HepG2 (cell line): ENCODE measurements at regions not wholly inside any gene's neighbourhood (a gene's known extent, or its start where the extent isn't known, plus 50 kb on each side); places are given as distances from the start of the nearest gene placed in this dataset.

Experiments
- ATAC-seq: fragments of 200-7000 bp; cut with Tn5 transposase; 3 replicates; pipeline ENCODE4 v1.9.1; 2020; ENCODE audit warnings: mild to moderate bottlenecking, moderate library complexity
- BruUV-seq: library from RNA; stranded (reverse); fragments of 400-500 nt; replicated peaks from 2 replicates; lab custom pipeline; 2021; lab: Mats Ljungman, UMichigan
- CTCF ChIA-PET: fragments of 300-600 bp; formaldehyde crosslinking; extraction: SDS; loops from one replicate; lab custom pipeline; 2021; ENCODE audit warnings: low total read pairs, inconsistent platforms, low intra/inter-chr PET ratio; lab: Yijun Ruan, JAX
- POLR2A ChIA-PET: fragments of 350-600 bp; sonication (Branson Sonifier 250); formaldehyde crosslinking; loops from one replicate; lab custom pipeline; 2020; ENCODE audit warnings: antibody characterized with exemption, inconsistent platforms; lab: Yijun Ruan, JAX
- DNase-seq: peaks from one replicate; pipeline ENCODE4 v3.0.0-alpha.2; 2015; ENCODE audit warnings: low spot score
- FAIRE-seq: peaks from 3 replicates; lab custom pipeline; 2011; peaks lifted over from hg19 to GRCh38; lab: Jason Lieb, UNC
- H2AFZ ChIP-seq: one replicate; pipeline ENCODE4 v1.6.1; 2011; ENCODE audit warnings: low read length, inconsistent platforms
- H3K27ac ChIP-seq: fragments of 300-600 bp; 3 replicates; pipeline ENCODE4 v1.8.0; 2011; ENCODE audit warnings: mixed run types, mild to moderate bottlenecking, mixed read lengths, low read length, inconsistent platforms; ENCODE audit not compliant: insufficient read depth; ENCODE audit errors: extremely low read length
- H3K27me3 ChIP-seq, 2 experiments: fragments of 200-600 bp in 1 of 2; 2 replicates in 1 of 2; 3 replicates in 1 of 2; pipeline versions ENCODE4 v1.6.0 to v1.8.0; 2011; ENCODE audit warnings: low read length in 2 of 2, mild to moderate bottlenecking in 2 of 2, moderate library complexity in 2 of 2, inconsistent platforms in 1 of 2; ENCODE audit not compliant: insufficient read depth in 2 of 2, control insufficient read depth in 1 of 2
- H3K36me3 ChIP-seq, 2 experiments: fragments of 200-600 bp in 1 of 2; replicated peaks in 1 of 2; 2 replicates in 1 of 2; 3 replicates in 1 of 2; pipeline versions ENCODE4 v1.5.1 to v1.8.0; 2011; ENCODE audit warnings: low read length in 2 of 2, inconsistent platforms in 1 of 2; ENCODE audit not compliant: insufficient read depth in 2 of 2, control insufficient read depth in 1 of 2
- H3K4me1 ChIP-seq: 2 replicates; pipeline ENCODE4 v1.5.1; 2012; ENCODE audit warnings: low read length, inconsistent platforms; ENCODE audit not compliant: insufficient read depth
- H3K4me2 ChIP-seq: 2 replicates; pipeline ENCODE4 v1.6.0; 2011; ENCODE audit warnings: low read depth, low read length, inconsistent platforms
- H3K4me3 ChIP-seq, 3 experiments: fragments of 200-600 bp in 1 of 3; sonication (generic), shearing (Covaris generic) in 1 of 3; replicated peaks in 1 of 3; 2 replicates each; pipeline ENCODE4 v1.5.1; 2011 to 2016; ENCODE audit warnings: low read length in 3 of 3, inconsistent platforms in 2 of 3, low read depth in 2 of 3, mild to moderate bottlenecking in 2 of 3, control low read depth in 1 of 3, mixed read lengths in 1 of 3; ENCODE audit not compliant: insufficient read depth in 1 of 3
- H3K79me2 ChIP-seq: one replicate; pipeline ENCODE4 v1.6.1; 2011; ENCODE audit warnings: low read length, inconsistent platforms; ENCODE audit not compliant: insufficient read depth
- H3K9ac ChIP-seq: 2 replicates; pipeline ENCODE4 v1.6.0; 2011; ENCODE audit warnings: mild to moderate bottlenecking, low read depth, low read length, inconsistent platforms; ENCODE audit not compliant: insufficient read depth
- H3K9me3 ChIP-seq: 2 replicates; pipeline ENCODE4 v1.5.1; 2012; ENCODE audit warnings: mild to moderate bottlenecking, low read length
- H4K20me1 ChIP-seq: 2 replicates; pipeline ENCODE4 v1.6.0; 2011; ENCODE audit warnings: inconsistent platforms, mild to moderate bottlenecking, low read length, moderate library complexity; ENCODE audit not compliant: insufficient read depth
- KLF6 ChIP-seq: IDR thresholded peaks from 2 replicates; pipeline ENCODE4 v1.8.0; 2016; ENCODE audit warnings: missing biosample characterization, missing genetic modification reagents
- MBD4 ChIP-seq: IDR thresholded peaks from 2 replicates; pipeline ENCODE4 v1.6.1; 2012; ENCODE audit warnings: low read length, inconsistent platforms, borderline replicate concordance
- NFYB ChIP-seq: sonication (generic); formaldehyde crosslinking; IDR thresholded peaks from 2 replicates; pipeline ENCODE4 v1.4.0; 2020; ENCODE audit warnings: missing genetic modification reagents
- PRMT3 ChIP-seq: sonication (generic); formaldehyde crosslinking; IDR thresholded peaks from 2 replicates; pipeline ENCODE4 v1.8.1; 2022; ENCODE audit warnings: low read depth, mild to moderate bottlenecking, moderate library complexity, missing genetic modification reagents, borderline replicate concordance
- SRF ChIP-seq: IDR thresholded peaks from 2 replicates; pipeline ENCODE4 v1.6.1; 2011; ENCODE audit warnings: mild to moderate bottlenecking, low read depth, low read length, moderate library complexity
- ZNF121 ChIP-seq: sonication (generic); formaldehyde crosslinking; IDR thresholded peaks from 2 replicates; pipeline ENCODE4 v1.5.0; 2020; ENCODE audit warnings: mild to moderate bottlenecking, missing genetic modification reagents
- ZNF337 ChIP-seq: sonication (generic); formaldehyde crosslinking; IDR thresholded peaks from 2 replicates; pipeline ENCODE4 v1.5.1; 2020; ENCODE audit warnings: missing genetic modification reagents, low read depth, mild to moderate bottlenecking, borderline replicate concordance
- ZNF501 ChIP-seq: sonication (generic); formaldehyde crosslinking; IDR thresholded peaks from 2 replicates; pipeline ENCODE4 v1.5.1; 2020; ENCODE audit warnings: mild to moderate bottlenecking, moderate library complexity, missing genetic modification reagents
- ZNF766 ChIP-seq: sonication (generic); formaldehyde crosslinking; IDR thresholded peaks from 2 replicates; pipeline ENCODE4 v1.5.0; 2020; ENCODE audit warnings: missing genetic modification reagents, borderline replicate concordance
- WGBS: methylation state at CpG from one replicate; pipeline ENCODE4 v1.1.6; 2017; ENCODE audit warnings: low lambda C conversion rate; 5-methylcytosine and 5-hydroxymethylcytosine counted together
- in situ Hi-C: cut with HindIII; loops from 2 replicates; pipeline ENCODE4 v1.10.0; 2017; ENCODE audit warnings: low pct_unique_long_range_greater_than_20kb; ENCODE audit not compliant: extremely low pct_ligation_motif_present
- intact Hi-C: fragments of 100-400 bp; cut with micrococcal nuclease; formaldehyde crosslinking; loops from one replicate; pipeline ENCODE4 v1.10.0; 2022; ENCODE audit not compliant: unreplicated experiment
- TF ChIP-seq, protein P1 (sequence below): sonication (generic); formaldehyde crosslinking; IDR thresholded peaks from 2 replicates; pipeline ENCODE4 v1.8.0; 2022; ENCODE audit warnings: mild to moderate bottlenecking, missing genetic modification reagents, borderline replicate concordance
- TF ChIP-seq, protein P2 (sequence below): sonication (generic); formaldehyde crosslinking; IDR thresholded peaks from 2 replicates; pipeline ENCODE4 v1.5.0; 2020; ENCODE audit warnings: missing genetic modification reagents
- TF ChIP-seq, protein P3 (sequence below): sonication (generic); formaldehyde crosslinking; IDR thresholded peaks from 2 replicates; pipeline ENCODE4 v1.4.0; 2020; ENCODE audit warnings: mild to moderate bottlenecking, missing genetic modification reagents, borderline replicate concordance

DNA sequence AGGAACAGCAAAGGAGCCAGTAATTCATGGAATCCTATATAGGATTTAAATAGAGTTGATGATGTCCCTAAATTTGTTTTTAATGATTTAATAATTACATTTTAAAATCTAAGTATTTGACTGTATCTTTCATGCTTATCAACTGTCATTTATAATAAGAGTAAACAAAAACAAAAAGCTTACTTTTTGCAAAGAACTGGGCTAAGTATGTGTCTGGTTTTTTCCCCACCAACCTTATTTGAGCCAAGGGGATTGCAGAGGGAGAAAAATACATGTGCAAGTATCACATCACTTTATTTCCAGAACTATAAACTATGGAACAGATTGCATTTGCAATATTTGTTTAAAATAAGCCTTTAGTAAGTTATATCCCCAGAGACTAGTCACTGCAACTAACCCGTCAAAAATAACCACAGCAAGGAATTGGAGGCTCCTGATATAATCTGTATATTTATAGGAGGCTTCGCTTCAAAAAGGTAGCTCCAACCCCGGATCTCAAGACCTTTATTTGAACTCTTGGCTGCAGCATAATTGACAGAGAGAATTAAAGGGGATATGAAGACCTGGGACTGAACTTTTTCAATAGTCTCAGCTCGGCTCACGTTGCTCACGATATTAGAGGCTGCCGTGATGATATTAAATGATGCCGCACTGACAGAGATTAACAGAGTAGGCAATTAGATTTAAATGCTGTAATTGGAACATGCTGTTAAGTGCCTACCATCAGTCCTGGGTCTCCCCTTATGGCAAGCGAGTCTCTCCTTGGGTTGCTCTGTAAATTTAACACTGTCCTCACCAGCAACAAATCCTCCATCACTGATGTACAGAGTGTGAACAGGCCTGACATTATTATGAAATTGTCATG is 329.1 kb upstream of the NFIA start:
- intact Hi-C loops, result no loop called here
- 35% methylated on average over 9 of the region's 9 CpGs for WGBS
- Histone ChIP-seq H3K4me3 (no peak overlapping the region), H3K9ac (no peak overlapping the region), H3K27ac (no peak overlapping the region), H3K4me2 (no peak overlapping the region), H3K27me3 (no peaks in the 10 kb centered on the region; a peak in 1 of 5 replicates), H3K9me3 (no peaks in the 10 kb centered on the region), H4K20me1 (no peaks in the 10 kb centered on the region), H3K4me1 (no peaks in the 10 kb centered on the region), H2AFZ (no peak overlapping the region), H3K79me2 (no peaks in the 10 kb centered on the region), H3K36me3 (no peaks in the 10 kb centered on the region)
- DNase-seq (no peak), ATAC-seq (no peak), FAIRE-seq (no peak)
- in situ Hi-C loops, result no loop called here
- BruUV-seq, result no TSS peak
- ChIA-PET CTCF (no interaction called here), POLR2A (no interaction called here)
- TF ChIP-seq MBD4 (no peak), KLF6 (CRISPR knock-in tag) (no peak), ZNF121 (no peak), ZNF337 (CRISPR knock-in tag) (no peak), ZNF766 (CRISPR knock-in tag) (no peak), NFYB (CRISPR knock-in tag) (no peak), SRF (no peak), PRMT3 (CRISPR knock-in tag) (no peak), ZNF501 (CRISPR knock-in tag) (no peak)
- TF ChIP-seq, protein P1, sequence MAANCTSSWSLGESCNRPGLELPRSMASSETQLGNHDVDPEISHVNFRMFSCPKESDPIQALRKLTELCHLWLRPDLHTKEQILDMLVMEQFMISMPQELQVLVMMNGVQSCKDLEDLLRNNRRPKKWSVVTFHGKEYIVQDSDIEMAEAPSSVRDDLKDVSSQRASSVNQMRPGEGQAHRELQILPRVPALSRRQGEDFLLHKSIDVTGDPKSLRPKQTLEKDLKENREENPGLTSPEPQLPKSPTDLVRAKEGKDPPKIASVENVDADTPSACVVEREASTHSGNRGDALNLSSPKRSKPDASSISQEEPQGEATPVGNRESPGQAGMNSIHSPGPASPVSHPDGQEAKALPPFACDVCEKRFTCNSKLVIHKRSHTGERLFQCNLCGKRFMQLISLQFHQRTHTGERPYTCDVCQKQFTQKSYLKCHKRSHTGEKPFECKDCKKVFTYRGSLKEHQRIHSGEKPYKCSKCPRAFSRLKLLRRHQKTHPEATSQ, result no peak
- TF ChIP-seq, protein P2, sequence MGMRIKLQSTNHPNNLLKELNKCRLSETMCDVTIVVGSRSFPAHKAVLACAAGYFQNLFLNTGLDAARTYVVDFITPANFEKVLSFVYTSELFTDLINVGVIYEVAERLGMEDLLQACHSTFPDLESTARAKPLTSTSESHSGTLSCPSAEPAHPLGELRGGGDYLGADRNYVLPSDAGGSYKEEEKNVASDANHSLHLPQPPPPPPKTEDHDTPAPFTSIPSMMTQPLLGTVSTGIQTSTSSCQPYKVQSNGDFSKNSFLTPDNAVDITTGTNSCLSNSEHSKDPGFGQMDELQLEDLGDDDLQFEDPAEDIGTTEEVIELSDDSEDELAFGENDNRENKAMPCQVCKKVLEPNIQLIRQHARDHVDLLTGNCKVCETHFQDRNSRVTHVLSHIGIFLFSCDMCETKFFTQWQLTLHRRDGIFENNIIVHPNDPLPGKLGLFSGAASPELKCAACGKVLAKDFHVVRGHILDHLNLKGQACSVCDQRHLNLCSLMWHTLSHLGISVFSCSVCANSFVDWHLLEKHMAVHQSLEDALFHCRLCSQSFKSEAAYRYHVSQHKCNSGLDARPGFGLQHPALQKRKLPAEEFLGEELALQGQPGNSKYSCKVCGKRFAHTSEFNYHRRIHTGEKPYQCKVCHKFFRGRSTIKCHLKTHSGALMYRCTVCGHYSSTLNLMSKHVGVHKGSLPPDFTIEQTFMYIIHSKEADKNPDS (CRISPR knock-in tag), result no peak
- TF ChIP-seq, protein P3, sequence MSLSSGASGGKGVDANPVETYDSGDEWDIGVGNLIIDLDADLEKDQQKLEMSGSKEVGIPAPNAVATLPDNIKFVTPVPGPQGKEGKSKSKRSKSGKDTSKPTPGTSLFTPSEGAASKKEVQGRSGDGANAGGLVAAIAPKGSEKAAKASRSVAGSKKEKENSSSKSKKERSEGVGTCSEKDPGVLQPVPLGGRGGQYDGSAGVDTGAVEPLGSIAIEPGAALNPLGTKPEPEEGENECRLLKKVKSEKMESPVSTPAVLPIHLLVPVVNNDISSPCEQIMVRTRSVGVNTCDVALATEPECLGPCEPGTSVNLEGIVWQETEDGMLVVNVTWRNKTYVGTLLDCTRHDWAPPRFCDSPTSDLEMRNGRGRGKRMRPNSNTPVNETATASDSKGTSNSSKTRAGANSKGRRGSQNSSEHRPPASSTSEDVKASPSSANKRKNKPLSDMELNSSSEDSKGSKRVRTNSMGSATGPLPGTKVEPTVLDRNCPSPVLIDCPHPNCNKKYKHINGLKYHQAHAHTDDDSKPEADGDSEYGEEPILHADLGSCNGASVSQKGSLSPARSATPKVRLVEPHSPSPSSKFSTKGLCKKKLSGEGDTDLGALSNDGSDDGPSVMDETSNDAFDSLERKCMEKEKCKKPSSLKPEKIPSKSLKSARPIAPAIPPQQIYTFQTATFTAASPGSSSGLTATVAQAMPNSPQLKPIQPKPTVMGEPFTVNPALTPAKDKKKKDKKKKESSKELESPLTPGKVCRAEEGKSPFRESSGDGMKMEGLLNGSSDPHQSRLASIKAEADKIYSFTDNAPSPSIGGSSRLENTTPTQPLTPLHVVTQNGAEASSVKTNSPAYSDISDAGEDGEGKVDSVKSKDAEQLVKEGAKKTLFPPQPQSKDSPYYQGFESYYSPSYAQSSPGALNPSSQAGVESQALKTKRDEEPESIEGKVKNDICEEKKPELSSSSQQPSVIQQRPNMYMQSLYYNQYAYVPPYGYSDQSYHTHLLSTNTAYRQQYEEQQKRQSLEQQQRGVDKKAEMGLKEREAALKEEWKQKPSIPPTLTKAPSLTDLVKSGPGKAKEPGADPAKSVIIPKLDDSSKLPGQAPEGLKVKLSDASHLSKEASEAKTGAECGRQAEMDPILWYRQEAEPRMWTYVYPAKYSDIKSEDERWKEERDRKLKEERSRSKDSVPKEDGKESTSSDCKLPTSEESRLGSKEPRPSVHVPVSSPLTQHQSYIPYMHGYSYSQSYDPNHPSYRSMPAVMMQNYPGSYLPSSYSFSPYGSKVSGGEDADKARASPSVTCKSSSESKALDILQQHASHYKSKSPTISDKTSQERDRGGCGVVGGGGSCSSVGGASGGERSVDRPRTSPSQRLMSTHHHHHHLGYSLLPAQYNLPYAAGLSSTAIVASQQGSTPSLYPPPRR (CRISPR knock-in tag), result no peak
